Fibroblast of skin of left quadriceps (primary cell): ENCODE measurements at regions not wholly inside any gene's neighbourhood (a gene's known extent, or its start where the extent isn't known, plus 50 kb on each side); places are given as distances from the start of the nearest gene placed in this dataset.
A peak's percentile ranks its signal among the peaks of the same experiment; 100 is the strongest.

Experiments
- DNase-seq, 2 experiments: peaks; one replicate each; pipeline ENCODE4 v3.0.0-alpha.2; 2013; ENCODE audit warnings: low read depth in 2 of 2

- no peak for DNase-seq
Observed at GRCh38 chr4:34628471-34628870, 1615.8 kb downstream of the ARAP2 start.

GRCh38 chr4:34629451-34629850 lies 1614.9 kb downstream of the ARAP2 start:
- no peak for DNase-seq

GRCh38 chr4:34633241-34633640 lies 1611.1 kb downstream of the ARAP2 start:
- no peak for DNase-seq

DNA sequence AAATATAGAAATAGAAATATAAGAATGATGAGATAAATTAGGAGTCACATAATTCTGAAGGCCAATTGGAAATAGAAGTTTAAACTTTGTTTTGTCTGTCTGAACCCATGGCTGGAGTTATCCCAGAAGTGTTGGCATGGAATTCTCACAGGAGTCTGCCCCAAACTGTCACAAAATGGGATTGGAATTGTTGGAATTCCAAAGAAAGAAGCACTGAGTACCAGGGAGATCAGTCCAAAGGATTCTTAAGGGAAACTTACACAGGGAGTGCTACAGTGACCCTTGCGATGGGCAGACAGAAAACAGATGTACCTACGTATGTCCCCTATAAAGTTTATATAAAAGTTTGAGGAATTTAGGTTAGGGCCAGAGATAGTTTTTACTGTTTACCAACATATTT lies 1607.7 kb downstream of the ARAP2 start:
- no peak for DNase-seq

DNA sequence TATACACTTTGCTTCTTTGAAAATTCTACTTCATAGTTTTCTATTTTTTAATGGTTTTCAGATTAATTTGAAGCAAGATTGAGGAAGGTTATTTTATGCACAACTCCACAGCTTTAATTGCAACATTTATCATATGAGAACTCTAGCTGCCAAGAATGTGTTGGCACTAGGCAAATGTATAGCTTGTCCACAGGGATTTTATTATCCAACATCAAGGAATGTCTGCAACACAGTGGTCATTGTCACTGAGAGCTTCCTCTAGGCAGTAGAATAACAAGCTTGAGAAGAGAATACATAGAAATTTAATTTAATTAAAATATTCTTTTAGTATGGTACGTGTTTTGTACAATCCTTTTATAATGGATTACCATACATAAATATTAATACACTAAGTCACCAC lies 1600.8 kb downstream of the ARAP2 start:
- no peak for DNase-seq

DNA sequence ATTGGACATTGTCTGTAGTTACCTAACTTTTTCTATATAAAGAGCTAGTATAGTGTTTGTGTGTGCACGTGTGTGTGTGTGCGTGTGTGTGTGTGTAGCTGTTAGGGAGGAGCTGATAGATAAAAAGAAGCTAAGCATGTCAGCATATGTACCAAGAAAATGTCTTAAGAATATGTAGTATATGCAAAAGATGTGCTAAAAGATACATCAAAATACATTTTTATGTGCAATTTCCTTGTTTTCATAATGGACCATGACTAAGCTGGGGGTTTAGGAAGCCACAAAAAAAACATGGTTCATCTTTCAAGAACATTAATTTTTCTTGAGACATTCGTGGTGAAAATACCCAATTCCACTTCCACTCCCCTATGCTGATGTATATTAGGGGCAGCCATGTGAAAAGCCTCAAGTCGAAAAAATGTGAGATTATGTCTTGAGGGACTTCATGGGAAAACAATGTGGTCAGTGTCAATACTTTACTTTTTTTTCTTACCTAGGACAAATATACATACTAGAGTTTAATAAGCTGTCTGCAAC lies 1599.7 kb downstream of the ARAP2 start:
- DNase-seq, result peak; percentile 23 to 32

DNA sequence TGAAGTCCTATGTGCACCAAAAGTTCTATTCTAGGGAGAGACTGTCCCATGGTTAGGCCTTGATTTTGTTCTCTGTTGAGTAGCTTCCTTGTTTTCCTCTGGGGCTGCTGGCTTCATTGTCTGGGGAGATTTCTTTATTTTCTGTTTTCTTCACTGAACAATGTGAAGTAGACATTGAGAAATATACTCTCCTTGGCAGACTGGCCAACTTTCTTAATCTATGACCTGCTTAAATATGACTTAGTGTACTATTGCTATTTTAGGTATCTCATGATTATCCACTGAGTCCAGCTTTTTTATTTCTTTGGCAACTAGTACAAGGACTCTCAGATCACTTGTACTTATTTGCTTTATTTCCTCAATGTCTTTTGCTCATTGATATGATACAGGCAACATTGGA lies 1594.6 kb downstream of the ARAP2 start:
- DNase-seq, result no peak

DNA sequence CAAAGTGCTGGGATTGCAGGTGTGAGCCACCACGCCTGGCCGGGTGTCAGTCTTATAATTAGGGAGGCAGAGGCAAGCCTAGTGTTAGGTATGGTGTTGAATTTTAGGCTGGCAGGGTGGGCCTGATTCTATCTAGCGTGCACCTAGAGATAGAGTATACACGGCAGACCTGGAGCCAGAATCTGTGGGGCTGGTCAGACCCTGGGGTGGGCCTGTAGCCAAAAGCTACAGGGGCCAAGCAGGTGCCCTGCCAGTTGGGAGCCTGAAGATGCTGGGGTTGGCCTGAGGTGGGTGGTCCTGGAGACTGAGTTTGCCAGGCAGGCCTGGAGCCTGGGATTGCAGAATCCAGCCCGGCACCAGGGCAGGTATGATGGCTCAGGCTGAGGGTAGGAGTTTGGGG lies 1580.3 kb downstream of the ARAP2 start:
- DNase-seq, result no peak

GRCh38 chr4:34676400-34676799 lies 1567.9 kb downstream of the ARAP2 start:
- DNase-seq, result no peak

- DNase-seq, result no peak
Observed at GRCh38 chr4:34678431-34678830, 1565.9 kb downstream of the ARAP2 start.

- no peak for DNase-seq
Observed at GRCh38 chr4:34679228-34679627, 1565.1 kb downstream of the ARAP2 start.

DNA sequence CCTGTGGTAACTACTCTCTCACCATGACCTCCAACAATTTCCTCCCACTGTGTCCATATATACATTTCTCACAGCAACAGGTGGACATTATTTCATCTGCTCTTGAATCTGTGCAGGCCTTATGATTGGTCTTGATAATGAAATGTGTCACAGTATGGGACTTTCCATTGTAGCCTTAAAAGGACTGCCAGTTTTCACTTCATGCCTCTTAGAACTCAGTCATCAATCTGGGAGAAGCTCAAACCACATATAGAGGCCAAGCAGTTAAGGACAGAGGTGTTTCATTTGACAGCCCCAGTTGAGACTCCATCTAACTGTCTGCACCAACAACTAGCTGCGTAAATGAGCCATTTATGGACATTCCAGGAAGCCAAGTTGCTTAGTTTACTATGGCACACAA lies 1534.8 kb downstream of the ARAP2 start:
- no peak for DNase-seq

DNA sequence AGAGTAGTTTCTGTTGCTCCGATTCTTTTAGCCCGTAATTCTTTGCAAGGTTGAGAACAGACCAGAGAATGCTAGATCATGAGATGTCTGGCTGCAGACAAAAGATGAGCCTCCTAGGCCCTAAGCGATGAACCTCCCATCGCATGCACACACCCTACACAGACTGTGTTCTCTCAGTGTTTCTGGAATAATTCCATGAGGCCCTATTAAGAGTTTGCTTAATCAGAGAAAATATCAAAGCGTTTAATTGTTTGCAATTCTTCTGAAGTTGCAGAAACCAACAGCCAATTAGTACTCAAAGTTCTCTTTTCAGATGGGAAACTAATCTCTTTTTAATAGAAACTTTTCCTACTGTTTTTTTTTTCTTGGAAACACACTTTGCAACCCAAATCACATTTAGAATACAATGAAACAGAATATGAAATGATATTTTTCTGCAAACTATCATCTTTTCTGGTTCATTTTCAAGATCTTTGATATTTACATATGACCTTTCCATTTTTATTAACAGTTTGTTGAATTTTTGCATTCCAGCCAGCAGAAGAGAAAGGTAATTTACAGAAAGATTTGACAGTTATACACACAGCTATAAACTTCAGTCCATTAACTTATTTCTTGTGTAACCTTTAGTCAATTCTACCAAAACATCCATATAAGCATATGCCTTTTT lies 1525.6 kb downstream of the ARAP2 start:
- DNase-seq, result no peak

GRCh38 chr4:34720571-34720970 lies 1523.7 kb downstream of the ARAP2 start:
- DNase-seq, result peak; percentile 58 to 65

- no peak for DNase-seq
Observed at GRCh38 chr4:34721835-34722234, 1522.5 kb downstream of the ARAP2 start.

DNA sequence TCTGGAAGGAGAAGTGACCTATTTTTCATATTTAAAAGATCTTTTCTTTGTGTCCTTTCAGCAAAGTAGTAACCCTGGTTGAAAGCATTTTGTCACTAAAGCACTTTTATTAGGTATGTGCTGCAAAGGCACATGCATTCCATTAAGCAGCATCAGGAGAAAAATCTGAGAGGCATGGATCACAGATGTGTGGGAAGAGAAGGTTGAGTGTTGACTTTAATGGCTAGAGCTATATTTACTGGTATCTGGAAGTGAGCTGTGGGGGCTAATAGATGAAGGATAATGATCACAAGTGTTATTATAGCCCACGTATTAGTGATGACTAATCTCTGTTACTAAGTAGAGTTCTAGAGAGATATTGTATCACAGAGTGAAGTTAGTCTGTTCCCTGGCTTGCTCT lies 1520.7 kb downstream of the ARAP2 start:
- DNase-seq, result peak; percentile 33 to 37

GRCh38 chr4:34724491-34724890 lies 1519.8 kb downstream of the ARAP2 start:
- no peak for DNase-seq

DNA sequence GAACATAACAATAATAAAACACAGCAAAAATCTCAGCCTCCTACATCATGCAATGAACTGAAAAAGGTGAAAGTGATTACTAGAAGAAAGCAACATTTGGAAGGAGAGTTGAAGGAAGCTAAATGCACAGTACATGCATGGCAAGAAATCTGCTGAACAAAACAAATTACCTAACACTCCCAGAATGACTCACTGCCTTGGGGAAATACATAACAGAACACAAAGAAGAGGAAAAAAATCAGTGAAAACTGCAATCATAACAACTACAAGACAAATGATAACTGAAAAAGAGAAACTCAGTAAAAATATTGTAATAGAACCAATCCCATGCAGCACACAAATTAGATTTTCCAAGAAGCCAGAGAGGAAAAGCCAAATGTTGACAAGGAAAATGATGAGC lies 1513.2 kb downstream of the ARAP2 start:
- no peak for DNase-seq

DNA sequence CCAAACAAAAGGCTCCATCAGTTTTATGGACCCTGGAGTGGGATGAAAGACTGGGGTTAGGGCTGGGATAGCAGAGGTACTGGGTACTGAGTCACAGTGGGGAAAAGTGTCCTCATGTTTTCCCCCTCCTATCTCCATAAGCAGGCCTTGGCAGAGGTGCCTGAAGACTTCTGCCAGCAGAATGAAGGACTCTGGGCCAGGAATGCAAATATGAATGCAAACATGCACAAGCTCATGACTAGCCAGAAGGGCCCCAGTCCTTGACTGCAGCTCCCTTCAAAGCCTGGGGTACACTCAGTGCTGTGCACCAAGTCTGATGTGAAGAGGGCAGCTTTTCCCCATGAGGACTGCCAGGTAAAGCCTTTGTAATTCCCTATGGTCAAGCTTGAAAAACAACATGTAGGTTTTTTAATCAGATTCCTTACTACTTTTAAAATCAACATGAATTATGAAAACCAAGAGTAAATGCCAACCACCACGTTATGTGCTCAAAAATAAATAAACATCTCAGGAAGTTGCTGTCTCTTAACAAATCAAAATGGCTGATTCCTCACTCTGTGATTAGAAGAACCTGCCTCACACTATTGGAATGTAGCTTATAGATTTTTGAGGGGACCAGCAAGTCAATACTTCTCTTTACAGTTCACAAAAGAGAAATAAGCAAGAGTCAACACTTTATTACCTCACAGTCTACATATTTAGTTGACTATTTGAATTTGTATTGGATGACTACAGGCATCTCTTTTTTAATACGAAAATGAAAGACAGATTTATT lies 1512.0 kb downstream of the ARAP2 start:
- no peak for DNase-seq

GRCh38 chr4:34733185-34733941 lies 1511.0 kb downstream of the ARAP2 start:
- no peak for DNase-seq

DNA sequence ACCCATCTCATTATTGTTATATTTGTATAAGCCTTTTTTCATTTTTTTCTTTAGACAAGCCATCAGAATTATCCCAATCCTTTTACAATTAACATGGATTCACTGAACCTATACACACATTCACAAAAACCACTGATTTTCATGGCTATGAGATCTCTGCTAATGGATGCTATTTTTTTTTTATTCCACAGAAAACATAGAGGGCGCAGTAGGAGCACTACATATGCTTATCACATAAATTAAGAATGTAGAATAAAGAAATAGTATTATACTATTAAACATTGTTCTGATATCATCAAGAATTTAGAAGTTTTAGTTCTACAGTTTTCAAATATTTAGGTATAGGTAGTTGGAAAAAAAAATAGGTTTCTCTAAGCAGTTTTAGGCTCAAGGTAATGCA lies 1477.4 kb downstream of the ARAP2 start:
- no peak for DNase-seq

DNA sequence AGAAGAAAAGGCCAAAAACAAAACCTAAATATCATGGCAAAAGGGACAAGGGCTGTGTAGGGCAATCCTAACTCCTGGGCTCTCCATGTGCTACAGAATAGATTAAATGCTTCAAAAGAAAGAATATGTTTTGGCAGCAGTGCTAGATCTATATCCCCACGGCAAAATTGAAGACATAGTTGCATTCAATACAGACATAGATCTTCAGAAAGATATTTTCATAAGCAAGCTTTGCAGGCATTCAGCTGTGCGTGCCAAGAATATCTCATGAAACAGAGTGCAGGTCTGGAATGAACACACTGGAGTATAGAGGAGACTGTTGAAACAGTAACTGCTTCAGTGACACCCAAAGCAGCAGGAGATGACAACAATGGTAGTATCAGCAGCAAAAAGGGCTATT lies 1476.9 kb downstream of the ARAP2 start:
- no peak for DNase-seq

- no peak for DNase-seq
Observed at GRCh38 chr4:34771632-34772031, 1472.7 kb downstream of the ARAP2 start.
